GM10266 (cell line): ENCODE measurements at regions not wholly inside any gene's neighbourhood (a gene's known extent, or its start where the extent isn't known, plus 50 kb on each side); places are given as distances from the start of the nearest gene placed in this dataset.
"Not testable (repeated sequence)": the region's sequence is repeated elsewhere in the genome, so short reads cannot be mapped to it uniquely, and the experiment has no call there.

Experiments used
- DNase-seq: peaks from one replicate; pipeline ENCODE4 v3.0.0; 2012; ENCODE audit errors: extremely low spot score
- CTCF ChIP-seq: IDR thresholded peaks from 2 replicates; pipeline ENCODE4 v1.5.1; 2012; ENCODE audit warnings: mild to moderate bottlenecking, low read depth; ENCODE audit not compliant: control insufficient read depth, insufficient read depth; ENCODE audit errors: missing control alignments

GRCh38 chr13:91241221-91241933 lies 106.1 kb upstream of the MIR17HG start:
- no peak for TF ChIP-seq CTCF
- no peak for DNase-seq

- no peak for DNase-seq
- TF ChIP-seq CTCF, result no peak
Measured at GRCh38 chr13:91242652-91243051, 104.8 kb upstream of the MIR17HG start.

GRCh38 chr13:91245288-91245687 lies 102.2 kb upstream of the MIR17HG start:
- DNase-seq, result no peak
- TF ChIP-seq CTCF, result no peak

GRCh38 chr13:91247768-91248167 lies 99.7 kb upstream of the MIR17HG start:
- TF ChIP-seq CTCF, result peak; percentile 12
- no peak for DNase-seq

GRCh38 chr13:91248249-91248648 lies 99.2 kb upstream of the MIR17HG start:
- DNase-seq, result no peak
- TF ChIP-seq CTCF, result no peak

GRCh38 chr13:91249370-91249769 lies 98.1 kb upstream of the MIR17HG start:
- no peak for DNase-seq
- TF ChIP-seq CTCF, result no peak

GRCh38 chr13:91249861-91250260 lies 97.6 kb upstream of the MIR17HG start:
- no peak for DNase-seq
- TF ChIP-seq CTCF, result no peak

- DNase-seq, result not testable (repeated sequence)
Measured at GRCh38 chr13:91251573-91251972, 95.9 kb upstream of the MIR17HG start.
